Colonic mucosa (tissue), 4 donors: ENCODE measurements at regions not wholly inside any gene's neighbourhood (a gene's known extent, or its start where the extent isn't known, plus 50 kb on each side); places are given as distances from the start of the nearest gene placed in this dataset.
A peak's percentile ranks its signal among the peaks of the same experiment; 100 is the strongest.

Source experiments
- DNase-seq: peaks from one replicate; pipeline ENCODE4 v3.0.0-alpha.2; 2020
- H3K27ac ChIP-seq: fragments of 200-600 bp; one replicate; pipeline ENCODE4 v1.8.0; 2021
- H3K27me3 ChIP-seq: fragments of 200-600 bp; one replicate; pipeline ENCODE4 v1.8.0; 2021
- H3K36me3 ChIP-seq: fragments of 200-600 bp; one replicate; pipeline ENCODE4 v1.8.0; 2021
- H3K4me1 ChIP-seq: fragments of 200-600 bp; one replicate; pipeline ENCODE4 v1.8.0; 2021; ENCODE audit warnings: mild to moderate bottlenecking
- H3K4me3 ChIP-seq: fragments of 200-600 bp; one replicate; pipeline ENCODE4 v1.8.0; 2021
- H3K9ac ChIP-seq, 2 donors: one replicate each; pipeline ENCODE4 v1.7.0; 2013; ENCODE audit warnings: control low read depth in 2 of 2, low read depth in 2 of 2, low read length in 2 of 2
- H3K9me3 ChIP-seq: fragments of 200-600 bp; one replicate; pipeline ENCODE4 v1.8.0; 2021
- CTCF ChIP-seq: fragments of 200-600 bp; IDR thresholded peaks from one replicate; pipeline ENCODE4 v1.8.0; 2022; ENCODE audit warnings: antibody characterized with exemption, mild to moderate bottlenecking
- intact Hi-C: fragments of 100-400 bp; cut with DNase I; formaldehyde crosslinking; loops from one replicate; pipeline ENCODE4 v1.14.1; 2022
- donor health status: healthy.
- donor health status: DM: no; HTN: no; CAD: no.
- donor health status: DM: no; HTN: no; CAD: no.

GRCh38 chr2:19022334-19022733 is 336.1 kb downstream of the OSR1 start:
- no peak for DNase-seq
- no peak for TF ChIP-seq CTCF

DNA sequence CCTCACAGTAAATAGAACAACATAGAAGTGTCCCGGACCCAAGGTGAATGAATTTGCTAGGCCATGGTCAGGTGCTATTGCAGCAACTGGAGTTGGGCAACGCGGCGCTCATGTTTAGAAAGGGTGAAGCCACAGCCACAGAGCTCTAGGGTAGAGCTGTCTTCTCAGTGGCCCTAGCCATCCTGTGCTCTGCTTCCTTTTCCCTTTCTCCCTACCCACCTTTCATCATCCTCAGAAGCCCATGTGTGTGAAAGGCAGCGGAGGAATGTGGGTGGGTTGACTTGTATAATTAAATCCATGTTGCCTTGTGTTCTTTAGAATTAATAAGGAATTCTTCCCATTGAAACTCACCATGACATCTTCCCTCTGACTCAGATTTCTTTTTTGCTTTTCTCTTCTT is 336.7 kb downstream of the OSR1 start:
- TF ChIP-seq CTCF: no peak
- intact Hi-C loops: no loop called here
- no peaks in the 10 kb centered on the region for H3K4me1 ChIP-seq

More at GRCh38 chr2:19022334-19022733, 336.1 kb downstream of the OSR1 start:
- intact Hi-C loops: no loop called here
- Histone ChIP-seq H3K27me3 (no peaks in the 10 kb centered on the region), H3K4me3 (no peak overlapping the region), H3K27ac (no peak overlapping the region), H3K36me3 (no peaks in the 10 kb centered on the region), H3K9me3 (no peaks in the 10 kb centered on the region), H3K9ac (no peak overlapping the region), H3K4me1 (no peaks in the 10 kb centered on the region)

DNA sequence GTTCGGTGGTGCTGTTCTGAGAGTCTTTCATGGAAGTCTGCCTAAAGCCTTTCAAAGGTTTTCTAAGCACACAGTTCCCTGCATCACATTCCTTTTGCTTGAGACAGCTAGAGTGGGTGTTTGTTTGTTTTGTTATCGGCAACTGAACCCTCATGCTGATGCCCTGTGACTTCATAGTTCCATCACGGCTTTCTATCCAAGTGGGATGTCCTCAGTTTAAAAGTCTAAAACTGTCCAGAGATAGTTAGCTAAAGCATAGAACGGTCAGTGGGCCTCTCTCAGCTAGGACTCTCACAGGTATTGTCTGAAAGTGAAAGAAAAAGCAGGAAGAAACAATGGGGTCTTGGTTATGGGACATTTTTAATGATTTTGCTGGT is 337.3 kb downstream of the OSR1 start:
- intact Hi-C loops: no loop called here
- DNase-seq: no peak

More for the DNA sequence above, 336.7 kb downstream of the OSR1 start:
- DNase-seq: no peak
- no peaks in the 10 kb centered on the region for H3K27me3 ChIP-seq
- H3K36me3 ChIP-seq: no peaks in the 10 kb centered on the region
- no peak overlapping the region for H3K4me3 ChIP-seq
- H3K9ac ChIP-seq: no peak overlapping the region
- H3K9me3 ChIP-seq: no peaks in the 10 kb centered on the region
- H3K27ac ChIP-seq: no peak overlapping the region

DNA sequence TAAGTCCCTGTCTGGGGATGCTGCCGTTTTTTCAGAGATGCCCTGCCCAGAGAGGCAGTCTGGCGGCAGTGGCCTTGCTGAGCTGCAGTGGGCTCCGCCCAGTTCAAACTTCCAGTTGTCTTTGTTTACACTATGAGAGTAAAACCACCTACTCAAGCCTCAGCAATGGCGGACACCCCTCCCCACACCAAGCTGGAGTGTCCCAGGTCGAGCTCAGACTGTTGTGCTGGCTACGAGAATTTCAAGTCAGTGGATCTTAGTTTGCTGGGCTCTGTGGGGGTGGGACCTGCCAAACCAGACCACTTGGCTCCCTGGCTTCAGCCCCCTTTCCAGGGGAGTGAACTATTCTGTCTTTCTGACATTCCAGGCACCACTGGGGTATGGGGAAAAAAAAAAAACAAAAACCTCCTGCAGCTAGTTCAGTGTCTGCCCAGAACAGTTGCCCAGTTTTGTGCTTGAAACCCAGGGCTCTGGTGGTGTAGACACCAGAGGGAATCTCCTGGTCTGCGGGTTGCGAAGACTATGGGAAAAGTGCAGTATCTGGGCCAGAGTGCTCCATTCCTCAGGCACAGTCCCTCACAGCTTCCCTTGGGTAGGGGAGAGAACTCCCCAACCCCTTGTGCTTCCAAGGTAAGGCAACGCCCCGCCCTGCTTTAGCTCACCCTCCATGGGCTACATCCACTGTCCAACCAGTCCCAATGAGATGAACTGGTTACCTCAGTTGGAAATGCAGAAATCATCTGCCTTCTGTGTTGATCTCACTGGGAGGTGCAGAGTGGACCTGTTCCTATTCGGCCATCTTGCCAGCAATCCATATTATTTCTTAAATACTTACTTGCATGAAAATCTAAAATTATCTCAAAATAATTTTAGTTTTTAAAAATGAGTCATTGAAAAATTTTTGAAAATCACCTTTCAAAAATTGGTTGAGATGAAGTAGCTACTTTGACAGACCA is 338.0 kb downstream of the OSR1 start:
- no peaks in the 10 kb centered on the region for H3K4me1 ChIP-seq
- H3K27ac ChIP-seq: no peak overlapping the region
- H3K9me3 ChIP-seq: no peaks in the 10 kb centered on the region
- no peak overlapping the region for H3K9ac ChIP-seq
- no peaks in the 10 kb centered on the region for H3K27me3 ChIP-seq
- TF ChIP-seq CTCF: no peak
- peak; percentile 38 for DNase-seq
- H3K36me3 ChIP-seq: no peaks in the 10 kb centered on the region
- H3K4me3 ChIP-seq: no peak overlapping the region
- intact Hi-C loops: no loop called here

More for the DNA sequence above, 337.3 kb downstream of the OSR1 start:
- Histone ChIP-seq H3K27me3 (no peaks in the 10 kb centered on the region), H3K9ac (no peak overlapping the region), H3K36me3 (no peaks in the 10 kb centered on the region), H3K4me3 (no peak overlapping the region), H3K27ac (no peak overlapping the region), H3K9me3 (no peaks in the 10 kb centered on the region), H3K4me1 (no peaks in the 10 kb centered on the region)
- TF ChIP-seq CTCF: no peak

DNA sequence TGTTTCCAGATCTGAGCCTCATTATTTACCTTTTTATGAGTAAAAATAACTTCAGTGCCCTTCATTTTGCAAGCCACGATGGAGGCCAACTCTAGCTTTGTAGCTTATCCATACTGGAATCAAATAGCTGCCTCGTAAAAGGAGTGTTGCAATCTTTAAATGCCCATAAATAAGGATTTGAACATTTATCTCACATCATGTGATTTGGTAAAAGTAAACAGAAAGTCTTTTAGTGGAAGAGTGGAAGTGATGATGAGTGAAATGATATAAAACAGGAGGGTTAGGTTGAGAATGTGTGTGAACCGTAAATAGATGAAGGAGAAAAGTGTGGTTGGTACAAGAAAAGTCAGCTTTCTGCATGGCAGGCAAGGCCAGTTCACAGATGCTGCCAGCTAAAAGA is 348.9 kb downstream of the OSR1 start:
- Histone ChIP-seq H3K4me3 (no peak overlapping the region), H3K9me3 (no peaks in the 10 kb centered on the region), H3K27me3 (no peaks in the 10 kb centered on the region), H3K9ac (no peak overlapping the region), H3K27ac (no peak overlapping the region), H3K36me3 (no peaks in the 10 kb centered on the region), H3K4me1 (no peaks in the 10 kb centered on the region)
- intact Hi-C loops: no loop called here
- DNase-seq: no peak
- no peak for TF ChIP-seq CTCF
